Endothelial cell of umbilical vein (primary cell): ENCODE measurements at regions not wholly inside any gene's neighbourhood (a gene's known extent, or its start where the extent isn't known, plus 50 kb on each side); places are given as distances from the start of the nearest gene placed in this dataset.

Experiments
- CTCF ChIP-seq, 2 donors: IDR thresholded peaks; 1 replicate in 1 of 2; 2 replicates in 1 of 2; pipeline ENCODE4 v1.5.1; 2011; ENCODE audit warnings: low read length in 2 of 2, mild to moderate bottlenecking in 2 of 2, moderate library complexity in 2 of 2, control low read depth in 1 of 2, inconsistent platforms in 1 of 2, low read depth in 1 of 2; ENCODE audit not compliant: insufficient read depth in 1 of 2; ENCODE audit errors: extremely low read depth in 1 of 2
- EZH2 ChIP-seq: IDR thresholded peaks from 2 replicates; pipeline ENCODE4 v1.6.1; 2012; ENCODE audit warnings: borderline replicate concordance, low read depth, mild to moderate bottlenecking, moderate library complexity, low read length, inconsistent platforms; ENCODE audit not compliant: severe bottlenecking
- FOS ChIP-seq: IDR thresholded peaks from 2 replicates; pipeline ENCODE4 v1.6.1; 2011; ENCODE audit warnings: mild to moderate bottlenecking, low read length, moderate library complexity, borderline replicate concordance; ENCODE audit not compliant: insufficient read depth
- MAX ChIP-seq: IDR thresholded peaks from 2 replicates; pipeline ENCODE4 v1.6.1; 2011; ENCODE audit not compliant: insufficient read depth, insufficient read length
- MYC ChIP-seq: IDR thresholded peaks from one replicate; pipeline ENCODE4 v1.6.1; 2011; ENCODE audit warnings: mild to moderate bottlenecking, low read depth, low read length
- POLR2A ChIP-seq: IDR thresholded peaks from 2 replicates; pipeline ENCODE4 v1.6.1; 2012; ENCODE audit warnings: low read depth, mild to moderate bottlenecking, control low read depth, low read length
- POLR2AphosphoS5 ChIP-seq: IDR thresholded peaks from 2 replicates; pipeline ENCODE4 v1.6.1; 2012; ENCODE audit warnings: low read depth, mild to moderate bottlenecking, control low read depth, low read length, moderate library complexity; ENCODE audit not compliant: insufficient read depth

GRCh38 chr2:16109821-16110310, 169.5 kb downstream of the MYCN start:
- TF ChIP-seq POLR2AphosphoS5 (no peak), CTCF (IDR thresholded peaks at IDR 0.05; ENCODE audit: extremely low read depth in 1 of 2, insufficient read depth in 1 of 2, low read depth in 1 of 2, low read length in 2 of 2) (no peak), POLR2A (no peak), FOS (no peak), EZH2 (no peak), MAX (no peak), MYC (no peak)
